ENCODE measurements at regions not wholly inside any gene's neighbourhood (a gene's known extent, or its start where the extent isn't known, plus 50 kb on each side); places are given as distances from the start of the nearest gene placed in this dataset.

- Mint-ChIP-seq H3K9me3 (no peaks in the 10 kb centered on the region), H3K4me1 (peaks cover 16% of the 10 kb centered on the region), H3K27ac (no peak overlapping the region), H3K27me3 (ENCODE audit: low read depth) (no peaks in the 10 kb centered on the region), H3K36me3 (no peaks in the 10 kb centered on the region), H3K4me3 (no peak overlapping the region)
- TF ChIP-seq CTCF (IDR thresholded peaks at IDR 0.05; ENCODE audit: unreplicated experiment), result peak; percentile 47
- DNase-seq (ENCODE audit: low spot score in 2 of 2, unreplicated experiment in 2 of 2), result no peak
Measured at GRCh38 chr10:4767033-4767814, 58.8 kb upstream of the AKR1E2 start.

DNA sequence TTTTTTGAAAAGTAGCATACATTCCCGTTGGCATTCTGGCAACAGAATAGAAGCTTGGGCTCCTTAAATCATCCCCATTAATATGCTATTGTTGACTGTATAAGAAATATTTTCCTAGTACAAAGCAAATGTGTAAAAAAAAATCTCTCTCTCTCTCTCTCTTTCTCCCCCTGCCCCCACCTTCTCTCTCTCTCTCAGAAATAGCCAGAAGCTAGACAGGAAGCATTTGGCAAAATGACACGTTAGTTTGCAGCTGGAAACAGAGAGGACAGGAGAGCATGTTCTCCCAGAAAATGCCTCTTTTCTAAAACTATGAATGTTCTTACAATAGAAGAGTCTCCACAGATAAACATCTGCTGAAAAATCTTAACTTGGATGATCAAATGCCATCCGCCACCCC is 59.6 kb upstream of the AKR1E2 start:
- no peak overlapping the region for H3K4me3 Mint-ChIP-seq
- H3K27ac Mint-ChIP-seq, result no peak overlapping the region
- TF ChIP-seq CTCF (IDR thresholded peaks at IDR 0.05; ENCODE audit: unreplicated experiment), result no peak
- no peaks in the 10 kb centered on the region for H3K36me3 Mint-ChIP-seq
- H3K4me1 Mint-ChIP-seq, result peaks cover 16% of the 10 kb centered on the region
- DNase-seq (ENCODE audit: low spot score in 2 of 2, unreplicated experiment in 2 of 2), result no peak
- no peaks in the 10 kb centered on the region for H3K9me3 Mint-ChIP-seq
- H3K27me3 Mint-ChIP-seq (ENCODE audit: low read depth), result no peaks in the 10 kb centered on the region

DNA sequence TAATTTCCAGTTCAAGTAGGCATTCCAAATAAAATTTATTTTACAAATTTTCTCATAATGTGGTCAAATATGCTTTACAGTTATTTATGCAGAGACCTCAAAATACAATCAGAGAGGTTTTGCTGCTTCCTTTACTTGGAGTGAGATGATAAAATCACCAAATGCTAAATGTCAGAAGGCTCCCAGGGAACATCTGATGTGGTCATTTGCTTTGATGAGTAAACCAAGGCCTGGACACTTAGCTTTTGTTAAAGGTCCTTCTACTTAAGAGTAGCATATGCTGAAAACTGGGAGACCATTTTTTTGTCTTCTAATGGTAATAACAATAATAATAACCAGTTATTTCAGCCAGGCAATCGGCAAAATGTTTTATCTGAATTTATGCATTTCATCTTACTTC is 60.6 kb upstream of the AKR1E2 start:
- H3K4me1 Mint-ChIP-seq, result peaks cover 16% of the 10 kb centered on the region
- H3K36me3 Mint-ChIP-seq, result no peaks in the 10 kb centered on the region
- no peak overlapping the region for H3K4me3 Mint-ChIP-seq
- H3K9me3 Mint-ChIP-seq, result no peaks in the 10 kb centered on the region
- DNase-seq (ENCODE audit: low spot score in 2 of 2, unreplicated experiment in 2 of 2), result no peak
- H3K27me3 Mint-ChIP-seq (ENCODE audit: low read depth), result no peaks in the 10 kb centered on the region
- H3K27ac Mint-ChIP-seq, result no peak overlapping the region
- TF ChIP-seq CTCF (IDR thresholded peaks at IDR 0.05; ENCODE audit: unreplicated experiment), result no peak

- no peak overlapping the region for H3K27ac Mint-ChIP-seq
- no peaks in the 10 kb centered on the region for H3K36me3 Mint-ChIP-seq
Measured at GRCh38 chr10:4763960-4764428, 62.0 kb upstream of the AKR1E2 start.

GRCh38 chr10:4763513-4763912 is 62.5 kb upstream of the AKR1E2 start:
- no peak overlapping the region for H3K27ac Mint-ChIP-seq
- H3K4me1 Mint-ChIP-seq, result peaks cover 16% of the 10 kb centered on the region
- TF ChIP-seq CTCF (IDR thresholded peaks at IDR 0.05; ENCODE audit: unreplicated experiment), result no peak
- no peaks in the 10 kb centered on the region for H3K27me3 Mint-ChIP-seq (ENCODE audit: low read depth)
- DNase-seq (ENCODE audit: low spot score in 2 of 2, unreplicated experiment in 2 of 2), result no peak
- H3K9me3 Mint-ChIP-seq, result no peaks in the 10 kb centered on the region
- H3K36me3 Mint-ChIP-seq, result no peaks in the 10 kb centered on the region
- H3K4me3 Mint-ChIP-seq, result no peak overlapping the region

More at GRCh38 chr10:4763960-4764428, 62.0 kb upstream of the AKR1E2 start:
- DNase-seq (ENCODE audit: low spot score in 2 of 2, unreplicated experiment in 2 of 2), result no peak
- peaks cover 16% of the 10 kb centered on the region for H3K4me1 Mint-ChIP-seq
- H3K27me3 Mint-ChIP-seq (ENCODE audit: low read depth), result no peaks in the 10 kb centered on the region
- TF ChIP-seq CTCF (IDR thresholded peaks at IDR 0.05; ENCODE audit: unreplicated experiment), result no peak
- H3K4me3 Mint-ChIP-seq, result no peak overlapping the region
- no peaks in the 10 kb centered on the region for H3K9me3 Mint-ChIP-seq
